ENCODE measurements at regions not wholly inside any gene's neighbourhood (a gene's known extent, or its start where the extent isn't known, plus 50 kb on each side); places are given as distances from the start of the nearest gene placed in this dataset.

DNA sequence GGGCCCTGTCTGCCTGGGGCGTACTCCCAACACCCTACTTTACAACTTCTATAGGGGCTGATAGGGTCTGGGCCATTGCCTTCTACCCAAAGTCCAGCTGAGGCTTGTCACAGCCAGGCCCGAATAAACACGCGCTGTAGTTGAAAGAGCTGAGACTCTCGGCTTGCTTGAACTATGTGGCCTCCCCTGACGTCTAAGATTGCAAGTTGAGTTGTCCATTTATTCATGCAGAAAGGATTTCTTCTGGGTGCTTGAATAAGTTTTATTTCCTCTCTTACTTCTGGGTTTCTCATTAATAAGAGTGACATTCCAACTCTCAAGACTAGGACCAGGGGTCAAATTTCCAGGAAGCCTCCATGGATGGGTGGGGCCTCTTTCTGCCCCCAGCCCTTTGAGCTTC lies 74.4 kb upstream of the VRK1 start:
- Mint-ChIP-seq H3K4me1 (ENCODE audit: low read depth) (no peaks in the 10 kb centered on the region), H3K9me3 (no peaks in the 10 kb centered on the region), H3K4me3 (no peak overlapping the region), H3K27ac (no peak overlapping the region), H3K36me3 (ENCODE audit: low read depth) (no peaks in the 10 kb centered on the region), H3K27me3 (peaks cover 6% of the 10 kb centered on the region)

DNA sequence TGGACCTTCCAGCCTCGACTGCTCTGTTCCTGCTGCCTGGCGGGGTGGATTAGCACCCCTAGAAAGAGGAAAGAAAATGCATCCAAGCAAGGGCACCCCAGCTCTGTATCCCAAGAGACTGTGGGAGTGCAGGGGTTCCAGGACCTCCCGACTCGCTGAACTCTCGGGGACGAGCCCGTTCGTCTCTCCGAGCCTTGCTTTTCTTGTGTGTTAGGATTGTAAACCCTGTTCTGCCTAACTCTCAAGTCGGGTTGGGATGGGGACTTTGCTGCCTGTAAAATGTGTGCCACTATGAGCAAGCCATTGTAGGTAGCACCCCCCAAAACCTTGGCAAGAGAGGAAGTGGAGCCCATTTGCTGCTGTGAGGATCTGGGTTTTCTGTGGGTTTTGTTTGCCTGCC lies 73.2 kb upstream of the VRK1 start:
- Mint-ChIP-seq H3K27ac (no peak overlapping the region), H3K4me3 (no peak overlapping the region), H3K4me1 (ENCODE audit: low read depth) (no peaks in the 10 kb centered on the region), H3K36me3 (ENCODE audit: low read depth) (no peaks in the 10 kb centered on the region), H3K27me3 (peaks cover 13% of the 10 kb centered on the region), H3K9me3 (no peaks in the 10 kb centered on the region)

DNA sequence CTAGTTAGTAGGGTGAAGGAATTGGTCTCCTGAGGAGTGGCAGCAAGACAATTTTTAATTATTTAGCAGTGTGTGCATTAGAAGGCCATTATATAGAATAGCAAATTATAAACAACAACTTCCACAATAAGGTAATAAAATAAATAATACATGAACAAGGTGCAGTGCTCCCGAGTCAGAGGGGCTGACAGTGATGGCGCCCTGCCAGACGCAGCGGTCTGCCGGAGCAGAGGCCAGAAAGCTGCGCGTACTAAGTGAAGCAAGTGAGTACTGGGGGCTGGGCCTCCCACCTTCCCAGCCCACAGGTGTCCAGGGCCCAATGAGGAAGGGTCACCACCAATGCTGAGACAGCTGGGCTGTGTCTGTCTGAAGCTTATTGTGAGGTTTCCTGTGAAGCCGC lies 72.0 kb upstream of the VRK1 start:
- H3K4me3 Mint-ChIP-seq = no peak overlapping the region
- no peaks in the 10 kb centered on the region for H3K36me3 Mint-ChIP-seq (ENCODE audit: low read depth)
- no peaks in the 10 kb centered on the region for H3K4me1 Mint-ChIP-seq (ENCODE audit: low read depth)
- peaks cover 20% of the 10 kb centered on the region for H3K27me3 Mint-ChIP-seq
- no peaks in the 10 kb centered on the region for H3K9me3 Mint-ChIP-seq
- H3K27ac Mint-ChIP-seq = no peak overlapping the region

DNA sequence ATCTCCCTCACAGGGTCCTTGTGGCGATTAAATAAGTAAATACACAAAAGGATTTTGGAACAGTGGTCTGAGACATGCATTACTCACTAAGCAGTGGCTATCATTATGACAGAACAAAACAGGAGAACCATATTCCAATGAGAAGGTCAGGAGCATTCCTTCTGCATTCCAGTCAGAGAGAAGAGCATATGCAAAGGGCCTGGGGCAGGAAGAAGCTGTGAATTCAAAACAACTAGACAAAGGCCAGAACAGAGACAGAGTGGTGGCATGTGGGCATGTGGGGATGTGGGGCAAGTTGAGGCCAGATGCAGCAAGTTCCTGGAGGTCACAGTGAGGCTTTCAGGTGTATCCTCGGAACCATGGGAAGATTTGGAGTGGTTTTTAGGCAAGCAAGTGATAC lies 70.1 kb upstream of the VRK1 start:
- Mint-ChIP-seq H3K27me3 (peaks cover 26% of the 10 kb centered on the region), H3K4me1 (ENCODE audit: low read depth) (no peaks in the 10 kb centered on the region), H3K27ac (no peak overlapping the region), H3K4me3 (no peak overlapping the region), H3K36me3 (ENCODE audit: low read depth) (no peaks in the 10 kb centered on the region), H3K9me3 (no peaks in the 10 kb centered on the region)

DNA sequence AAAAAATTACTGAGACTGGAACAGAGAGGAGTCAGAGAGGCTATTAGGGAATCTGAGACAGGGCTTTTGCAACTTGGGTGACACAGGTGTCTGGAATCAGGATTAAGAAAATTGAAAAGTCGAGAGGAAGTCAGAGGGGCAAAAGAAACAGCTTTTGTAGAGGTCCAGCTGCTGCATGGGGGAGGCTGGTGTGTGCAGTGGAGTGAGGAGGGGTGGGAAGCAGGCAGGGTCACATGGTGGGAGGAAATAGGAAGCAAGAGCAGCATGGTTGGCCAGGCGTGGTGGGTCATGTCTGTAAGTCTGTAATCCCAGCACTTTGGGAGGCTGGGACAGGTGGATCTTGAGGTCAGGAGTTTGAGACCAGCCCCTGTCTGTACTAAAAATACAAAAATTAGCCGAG lies 69.7 kb upstream of the VRK1 start:
- Mint-ChIP-seq H3K4me1 (ENCODE audit: low read depth) (no peaks in the 10 kb centered on the region), H3K27me3 (peaks cover 26% of the 10 kb centered on the region), H3K36me3 (ENCODE audit: low read depth) (no peaks in the 10 kb centered on the region), H3K4me3 (no peak overlapping the region), H3K27ac (no peak overlapping the region), H3K9me3 (no peaks in the 10 kb centered on the region)

DNA sequence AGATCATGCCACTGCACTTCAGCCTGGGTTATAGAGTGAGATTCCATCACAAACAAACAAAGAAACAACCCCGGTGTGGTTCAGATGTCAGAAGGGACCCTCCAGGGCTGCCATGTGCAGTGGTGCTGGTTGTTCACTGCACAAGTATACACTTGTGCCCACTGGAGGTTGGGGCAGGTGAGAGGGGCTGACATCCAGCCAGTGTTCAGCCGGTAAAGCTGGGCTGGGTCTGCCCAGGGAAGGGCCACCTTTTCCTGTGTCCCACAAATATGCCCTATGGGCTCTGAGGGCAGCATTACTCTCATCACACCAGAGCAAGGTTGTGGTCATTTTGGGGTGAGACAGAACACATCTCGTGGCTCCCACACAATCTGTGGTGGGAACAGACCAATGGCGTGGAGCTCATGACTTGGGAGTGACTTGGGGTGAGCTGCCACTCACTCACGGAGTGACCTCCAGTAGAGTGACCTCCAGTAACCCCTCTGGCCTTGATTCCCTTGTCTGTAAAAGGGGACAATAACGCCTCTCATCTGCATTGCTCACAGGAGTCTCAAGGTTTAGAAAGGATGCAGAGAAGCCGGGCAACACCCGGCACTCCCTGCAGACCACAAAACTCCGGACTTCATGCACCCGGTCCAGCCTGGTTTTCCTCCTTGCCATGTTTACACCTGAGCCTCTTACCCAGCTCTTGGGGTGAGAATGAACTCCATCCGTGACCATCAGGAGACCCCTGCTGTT lies 69.0 kb upstream of the VRK1 start:
- H3K4me1 Mint-ChIP-seq (ENCODE audit: low read depth) = no peaks in the 10 kb centered on the region
- no peak overlapping the region for H3K27ac Mint-ChIP-seq
- no peaks in the 10 kb centered on the region for H3K36me3 Mint-ChIP-seq (ENCODE audit: low read depth)
- H3K4me3 Mint-ChIP-seq = no peak overlapping the region
- no peaks in the 10 kb centered on the region for H3K9me3 Mint-ChIP-seq
- peaks cover 26% of the 10 kb centered on the region for H3K27me3 Mint-ChIP-seq

GRCh38 chr14:96729889-96730288 lies 67.3 kb upstream of the VRK1 start:
- Mint-ChIP-seq H3K4me1 (ENCODE audit: low read depth) (no peaks in the 10 kb centered on the region), H3K4me3 (no peak overlapping the region), H3K27ac (no peak overlapping the region), H3K9me3 (no peaks in the 10 kb centered on the region), H3K27me3 (peaks cover 31% of the 10 kb centered on the region), H3K36me3 (ENCODE audit: low read depth) (no peaks in the 10 kb centered on the region)

DNA sequence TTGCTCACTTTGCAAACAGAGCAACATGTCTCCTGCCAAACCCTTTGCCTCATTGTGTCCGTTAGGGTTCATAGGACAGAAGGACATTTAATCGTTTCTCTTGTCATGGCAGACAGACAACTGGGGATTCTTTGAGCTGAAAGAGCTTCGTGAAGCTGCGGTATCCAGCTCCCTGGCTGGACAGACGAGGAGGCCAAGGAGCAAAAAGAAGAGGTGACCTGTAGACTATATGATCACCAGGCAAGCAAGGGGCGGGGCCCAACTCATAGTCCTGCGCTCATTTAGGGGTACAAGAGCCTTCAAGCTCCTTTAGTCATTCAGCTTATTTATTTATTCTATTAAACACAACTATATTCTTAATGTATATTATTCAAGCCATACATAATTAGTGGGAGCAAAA lies 66.8 kb upstream of the VRK1 start:
- Mint-ChIP-seq H3K27me3 (peaks cover 35% of the 10 kb centered on the region), H3K9me3 (no peaks in the 10 kb centered on the region), H3K36me3 (ENCODE audit: low read depth) (no peaks in the 10 kb centered on the region), H3K27ac (no peak overlapping the region), H3K4me1 (ENCODE audit: low read depth) (no peaks in the 10 kb centered on the region), H3K4me3 (no peak overlapping the region)

- H3K4me1 Mint-ChIP-seq (ENCODE audit: low read depth) = no peaks in the 10 kb centered on the region
- peaks cover 44% of the 10 kb centered on the region for H3K27me3 Mint-ChIP-seq
- no peaks in the 10 kb centered on the region for H3K36me3 Mint-ChIP-seq (ENCODE audit: low read depth)
- H3K27ac Mint-ChIP-seq = no peak overlapping the region
- no peak overlapping the region for H3K4me3 Mint-ChIP-seq
- no peaks in the 10 kb centered on the region for H3K9me3 Mint-ChIP-seq
Measured at GRCh38 chr14:96734076-96734622, 63.0 kb upstream of the VRK1 start.

GRCh38 chr14:96735526-96735925 lies 61.7 kb upstream of the VRK1 start:
- Mint-ChIP-seq H3K27me3 (peaks cover 50% of the 10 kb centered on the region), H3K9me3 (no peaks in the 10 kb centered on the region), H3K36me3 (ENCODE audit: low read depth) (no peaks in the 10 kb centered on the region), H3K4me1 (ENCODE audit: low read depth) (no peaks in the 10 kb centered on the region), H3K4me3 (no peak overlapping the region), H3K27ac (no peak overlapping the region)

GRCh38 chr14:96736439-96736838 lies 60.7 kb upstream of the VRK1 start:
- H3K9me3 Mint-ChIP-seq = no peaks in the 10 kb centered on the region
- no peak overlapping the region for H3K4me3 Mint-ChIP-seq
- peaks cover 46% of the 10 kb centered on the region for H3K27me3 Mint-ChIP-seq
- no peaks in the 10 kb centered on the region for H3K36me3 Mint-ChIP-seq (ENCODE audit: low read depth)
- no peaks in the 10 kb centered on the region for H3K4me1 Mint-ChIP-seq (ENCODE audit: low read depth)
- no peak overlapping the region for H3K27ac Mint-ChIP-seq

GRCh38 chr14:96737881-96738280 lies 59.3 kb upstream of the VRK1 start:
- no peak overlapping the region for H3K27ac Mint-ChIP-seq
- no peak overlapping the region for H3K4me3 Mint-ChIP-seq
- H3K9me3 Mint-ChIP-seq = no peaks in the 10 kb centered on the region
- H3K27me3 Mint-ChIP-seq = peaks cover 57% of the 10 kb centered on the region
- H3K4me1 Mint-ChIP-seq (ENCODE audit: low read depth) = no peaks in the 10 kb centered on the region
- no peaks in the 10 kb centered on the region for H3K36me3 Mint-ChIP-seq (ENCODE audit: low read depth)

GRCh38 chr14:96739200-96739910 lies 57.8 kb upstream of the VRK1 start:
- H3K4me3 Mint-ChIP-seq = no peak overlapping the region
- no peak overlapping the region for H3K27ac Mint-ChIP-seq
- no peaks in the 10 kb centered on the region for H3K36me3 Mint-ChIP-seq (ENCODE audit: low read depth)
- H3K4me1 Mint-ChIP-seq (ENCODE audit: low read depth) = no peaks in the 10 kb centered on the region
- H3K27me3 Mint-ChIP-seq = peaks cover 64% of the 10 kb centered on the region
- H3K9me3 Mint-ChIP-seq = no peaks in the 10 kb centered on the region

DNA sequence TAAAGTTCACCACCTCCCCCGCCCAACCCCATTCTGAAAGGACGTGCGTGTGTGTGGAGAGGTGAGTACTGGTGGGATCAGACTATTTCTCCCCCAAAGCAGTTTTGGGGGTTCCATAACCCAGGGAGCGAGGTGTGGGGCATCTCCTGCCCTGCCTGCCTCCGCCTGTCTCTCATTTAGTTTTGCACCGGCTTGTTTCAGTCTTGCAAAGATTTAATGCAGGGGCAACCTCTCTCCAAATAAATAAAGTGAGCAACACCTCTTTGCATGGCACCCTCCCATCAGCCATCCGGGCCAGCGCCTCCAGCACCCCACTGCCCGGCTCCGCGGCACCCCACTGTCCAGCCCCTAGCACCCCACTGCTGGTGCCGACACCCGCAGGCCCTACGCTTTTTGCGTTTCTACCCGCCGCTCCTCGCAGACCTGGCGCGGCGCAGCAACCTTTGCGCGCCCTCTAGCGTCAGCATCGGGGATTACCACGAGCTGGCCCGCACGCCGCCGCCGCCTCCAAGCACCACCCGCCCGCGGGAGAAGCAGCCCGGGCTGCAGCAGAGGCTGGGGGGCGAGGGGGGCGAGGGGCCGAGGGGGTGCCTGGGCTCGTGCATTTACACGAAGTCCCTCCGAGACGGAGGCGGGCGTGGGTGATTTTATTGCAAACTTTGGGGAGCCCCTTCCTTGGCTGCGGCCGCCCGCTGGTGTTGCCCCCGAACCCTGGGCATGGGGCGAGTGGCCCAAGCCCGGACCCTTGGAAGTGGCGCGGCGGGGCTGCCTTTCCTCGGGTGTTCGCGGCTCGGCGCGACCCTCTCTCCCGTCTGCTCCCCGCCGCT lies 55.8 kb upstream of the VRK1 start:
- H3K27me3 Mint-ChIP-seq = peaks cover 66% of the 10 kb centered on the region

DNA sequence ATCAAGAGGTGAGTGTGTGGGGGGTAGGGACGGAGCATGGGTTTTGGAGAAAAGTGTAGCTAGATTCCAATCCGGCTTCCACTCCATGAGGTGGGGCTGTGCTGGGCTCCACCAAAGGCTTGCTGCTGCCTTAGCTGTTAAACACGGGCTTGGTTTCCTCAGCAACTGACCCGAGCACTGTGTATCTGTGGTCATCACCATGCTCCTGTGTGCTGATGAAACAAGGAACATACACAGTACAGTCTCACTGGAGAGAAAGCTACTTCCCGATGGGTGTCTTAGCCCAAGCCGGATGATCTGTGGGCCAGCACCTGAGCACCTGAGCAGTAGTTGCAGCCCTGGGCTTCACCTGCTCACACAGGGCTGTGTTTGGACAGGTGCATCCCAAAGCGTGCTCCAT lies 52.9 kb upstream of the VRK1 start:
- no peaks in the 10 kb centered on the region for H3K9me3 Mint-ChIP-seq
- no peak overlapping the region for H3K4me3 Mint-ChIP-seq
- H3K4me1 Mint-ChIP-seq (ENCODE audit: low read depth) = no peaks in the 10 kb centered on the region
- no peak overlapping the region for H3K27ac Mint-ChIP-seq
- H3K27me3 Mint-ChIP-seq = peaks cover 43% of the 10 kb centered on the region
- H3K36me3 Mint-ChIP-seq (ENCODE audit: low read depth) = no peaks in the 10 kb centered on the region

More for the DNA sequence above, 55.8 kb upstream of the VRK1 start:
- no peaks in the 10 kb centered on the region for H3K36me3 Mint-ChIP-seq (ENCODE audit: low read depth)
- H3K4me3 Mint-ChIP-seq = peak overlapping the region; percentile 41
- H3K9me3 Mint-ChIP-seq = no peaks in the 10 kb centered on the region
- H3K4me1 Mint-ChIP-seq (ENCODE audit: low read depth) = no peaks in the 10 kb centered on the region
- no peak overlapping the region for H3K27ac Mint-ChIP-seq

All from stimulated activated naive CD8-positive, alpha-beta T cell treated with anti-CD3 and anti-CD28 coated beads, Interleukin-15, Interleukin-2, amounts not matched to agents 100 ng/mL and 50 ng/mL, for 24 hours (primary cell).